ENCODE measurements at regions not wholly inside any gene's neighbourhood (a gene's known extent, or its start where the extent isn't known, plus 50 kb on each side); places are given as distances from the start of the nearest gene placed in this dataset.

GRCh38 chr11:112765337-112765736, 195.9 kb upstream of the NCAM1 start:
- ATAC-seq (ENCODE audit: low read depth): no peak
- Histone ChIP-seq H2BK15ac (ENCODE audit: low read depth, low read length) (no peak overlapping the region), H3K27me3 (ENCODE audit: control insufficient read depth, insufficient read depth, low read length) (no peaks in the 10 kb centered on the region), H4K5ac (ENCODE audit: low read depth, low read length) (no peak overlapping the region), H4K8ac (ENCODE audit: low read depth in 2 of 2, low read length in 2 of 2) (no peak overlapping the region), H2AFZ (replicated peaks; ENCODE audit: low read length, poor library complexity) (no peak overlapping the region), H3K4me3 (ENCODE audit: insufficient read depth, low read depth, low read length) (no peak overlapping the region), H3K9me1 (ENCODE audit: insufficient read depth, low read length) (no peaks in the 10 kb centered on the region), H2BK20ac (ENCODE audit: low read depth, low read length) (no peak overlapping the region), H3K4me2 (ENCODE audit: low read depth, low read length) (no peak overlapping the region), H3K27ac (ENCODE audit: insufficient read depth, low read length) (no peak overlapping the region), H3K4me1 (ENCODE audit: control insufficient read depth, insufficient read depth, low read length) (no peaks in the 10 kb centered on the region), H2AK5ac (ENCODE audit: low read depth, low read length) (no peak overlapping the region), H3K9me3 (ENCODE audit: control insufficient read depth, insufficient read depth, low read length) (no peaks in the 10 kb centered on the region; the same call in 1 of the 2 replicates), H3K4ac (ENCODE audit: low read depth, low read length) (no peak overlapping the region), H3K23ac (ENCODE audit: low read depth, low read length) (no peak overlapping the region), H3K18ac (ENCODE audit: low read depth, low read length) (no peak overlapping the region), H4K91ac (ENCODE audit: insufficient read depth, low read depth, low read length) (no peak overlapping the region), H3K79me1 (ENCODE audit: low read depth in 1 of 2, low read length in 2 of 2) (no peaks in the 10 kb centered on the region), H2AK9ac (replicated peaks; ENCODE audit: low read depth, low read length, poor library complexity) (no peak overlapping the region), H3K36me3 (ENCODE audit: control insufficient read depth, insufficient read depth, low read length) (no peaks in the 10 kb centered on the region), H3K56ac (ENCODE audit: extremely low read depth, insufficient read depth, low read length) (no peak overlapping the region), H2BK5ac (ENCODE audit: low read depth, low read length, poor library complexity, severe bottlenecking) (no peak overlapping the region), H3K9ac (ENCODE audit: low read depth, low read length) (no peak overlapping the region), H3K14ac (replicated peaks; ENCODE audit: low read depth, low read length) (no peak overlapping the region), H4K20me1 (ENCODE audit: insufficient read depth, low read length) (no peaks in the 10 kb centered on the region), H2BK120ac (ENCODE audit: low read depth, low read length) (no peak overlapping the region)
- WGBS, 2 experiments (ENCODE audit: extremely low coverage in 2 of 2, insufficient read length in 1 of 2): 67% methylated on average over 1 of the region's 5 CpGs; no CpG with 5 or more reads in 1 of the 2 experiments
- intact Hi-C loops (cut with micrococcal nuclease): no loop called here
- in situ Hi-C loops (cut with MboI; ENCODE audit: low sequenced_read_pairs): no loop called here
- no peak for DNase-seq
- ChIA-PET CTCF (no interaction called here), POLR2A (ENCODE audit: unreplicated experiment) (no interaction called here)
- dilution Hi-C loops (cut with HindIII; ENCODE audit: low sequenced_read_pairs, unreplicated experiment): no loop called here
- no peak for TF ChIP-seq CEBPB (IDR thresholded peaks at IDR 0.05; ENCODE audit: low read depth, low read length)
- TF ChIP-seq CTCF (conservative IDR thresholded peaks at IDR 0.05; ENCODE audit: low read depth, low read length): no peak
- no peak for TF ChIP-seq CHD1 (IDR thresholded peaks at IDR 0.05; ENCODE audit: low read depth, low read length)
- TF ChIP-seq POLR2A (IDR thresholded peaks at IDR 0.05; ENCODE audit: low read depth, low read length): no peak
- no peak for TF ChIP-seq ELK1 (IDR thresholded peaks at IDR 0.05; ENCODE audit: borderline replicate concordance, low read depth, low read length)
- no peak for TF ChIP-seq MAFK (IDR thresholded peaks at IDR 0.05; ENCODE audit: low read depth, low read length)
- TF ChIP-seq BHLHE40 (IDR thresholded peaks at IDR 0.05; ENCODE audit: low read depth, low read length): no peak
- no peak for TF ChIP-seq RFX5 (IDR thresholded peaks at IDR 0.05; ENCODE audit: low read depth, low read length)
- TF ChIP-seq NFE2L2 (IDR thresholded peaks at IDR 0.05; ENCODE audit: low read depth, low read length): no peak
- no peak for TF ChIP-seq MAZ (IDR thresholded peaks at IDR 0.05; ENCODE audit: borderline replicate concordance, low read depth, low read length)
- no peak for TF ChIP-seq RAD21 (IDR thresholded peaks at IDR 0.05; ENCODE audit: low read length)
- TF ChIP-seq USF2 (IDR thresholded peaks at IDR 0.05; ENCODE audit: low read depth, low read length): no peak
- TF ChIP-seq SMC3 (IDR thresholded peaks at IDR 0.05; ENCODE audit: low read depth, low read length): no peak
- no TSS peak for BruUV-seq (replicated peaks)
